Panc1 (cell line): ENCODE measurements at regions not wholly inside any gene's neighbourhood (a gene's known extent, or its start where the extent isn't known, plus 50 kb on each side); places are given as distances from the start of the nearest gene placed in this dataset.

Source experiments
- ATAC-seq: fragments of 200-7000 bp; cut with Tn5 transposase; 2 replicates; pipeline ENCODE4 v1.9.1; 2020; ENCODE audit warnings: mild to moderate bottlenecking, moderate library complexity
- BruUV-seq: library from RNA; stranded (reverse); fragments of 400-500 nt; replicated peaks from 2 replicates; lab custom pipeline; 2021; lab: Mats Ljungman, UMichigan
- CTCF ChIA-PET: fragments of 300-600 bp; sonication (Branson Sonifier 250); formaldehyde crosslinking; loops from one replicate; lab custom pipeline; 2022; ENCODE audit warnings: antibody characterized with exemption; lab: Charles Lee
- POLR2A ChIA-PET: fragments of 300-600 bp; sonication (Branson Sonifier 250); formaldehyde crosslinking; loops from one replicate; lab custom pipeline; 2022; ENCODE audit warnings: antibody characterized with exemption; lab: Charles Lee
- DNase-seq: peaks from one replicate; pipeline ENCODE4 v3.0.0-alpha.2; 2010; ENCODE audit warnings: low read depth, low spot score
- H3K27ac ChIP-seq: 2 replicates; pipeline ENCODE4 v1.5.1; 2011; ENCODE audit warnings: mild to moderate bottlenecking, low read length, inconsistent platforms
- H3K27me3 ChIP-seq: fragments of 200-500 bp; sonication (Bioruptor generic); 2 replicates; pipeline ENCODE4 v1.6.0; 2014; ENCODE audit warnings: low read length, inconsistent platforms; ENCODE audit not compliant: control insufficient read depth, insufficient read depth
- H3K36me3 ChIP-seq: fragments of 200-500 bp; sonication (Bioruptor generic); 2 replicates; pipeline ENCODE4 v1.5.1; 2014; ENCODE audit warnings: inconsistent platforms, mild to moderate bottlenecking, low read length, moderate library complexity; ENCODE audit not compliant: control insufficient read depth, insufficient read depth
- H3K4me1 ChIP-seq: 2 replicates; pipeline ENCODE4 v1.5.1; 2011; ENCODE audit warnings: inconsistent platforms, mild to moderate bottlenecking, low read length, moderate library complexity; ENCODE audit not compliant: control insufficient read depth, insufficient read depth
- H3K4me3 ChIP-seq, 2 experiments: 2 replicates each; pipeline ENCODE4 v1.5.1; 2011 to 2012; ENCODE audit warnings: low read depth in 2 of 2, low read length in 2 of 2, mild to moderate bottlenecking in 2 of 2, inconsistent platforms in 1 of 2, moderate library complexity in 1 of 2
- H3K9me3 ChIP-seq: fragments of 200-500 bp; sonication (Bioruptor generic); 2 replicates; pipeline ENCODE4 v1.5.1; 2014; ENCODE audit warnings: low read depth, mild to moderate bottlenecking, inconsistent platforms, low read length, moderate library complexity; ENCODE audit not compliant: control insufficient read depth, insufficient read depth
- POLR2AphosphoS5 ChIP-seq: IDR thresholded peaks from 2 replicates; pipeline ENCODE4 v1.6.1; 2012; ENCODE audit warnings: mild to moderate bottlenecking, low read depth, low read length, moderate library complexity
- SIN3A ChIP-seq: IDR thresholded peaks from 2 replicates; pipeline ENCODE4 v1.6.1; 2012; ENCODE audit warnings: low read depth, mild to moderate bottlenecking, low read length, moderate library complexity, borderline replicate concordance; ENCODE audit not compliant: insufficient read depth
- TCF7L2 ChIP-seq: IDR thresholded peaks from 2 replicates; pipeline ENCODE4 v1.6.1; 2011; ENCODE audit warnings: mild to moderate bottlenecking, low read depth, low read length, inconsistent platforms
- in situ Hi-C: cut with HindIII; loops from 2 replicates; pipeline ENCODE4 v1.10.0; 2016; ENCODE audit warnings: low sequenced_read_pairs, low pct_unique_long_range_greater_than_20kb
- intact Hi-C: fragments of 100-400 bp; cut with micrococcal nuclease; formaldehyde crosslinking; loops from one replicate; pipeline ENCODE4 v1.10.0; 2022; ENCODE audit not compliant: unreplicated experiment
- TF ChIP-seq, protein P1 (sequence below), 2 experiments: IDR thresholded peaks; 2 replicates each; pipeline ENCODE4 v1.6.1; 2011 to 2012; ENCODE audit warnings: low read depth in 2 of 2, control low read depth in 1 of 2, low read length in 1 of 2, mild to moderate bottlenecking in 1 of 2, moderate library complexity in 1 of 2; ENCODE audit not compliant: insufficient read depth in 1 of 2
- TF ChIP-seq, protein P2 (sequence below): fragments of 450-650 bp; IDR thresholded peaks from 2 replicates; pipeline ENCODE4 v1.5.1; 2017; ENCODE audit warnings: mild to moderate bottlenecking

DNA sequence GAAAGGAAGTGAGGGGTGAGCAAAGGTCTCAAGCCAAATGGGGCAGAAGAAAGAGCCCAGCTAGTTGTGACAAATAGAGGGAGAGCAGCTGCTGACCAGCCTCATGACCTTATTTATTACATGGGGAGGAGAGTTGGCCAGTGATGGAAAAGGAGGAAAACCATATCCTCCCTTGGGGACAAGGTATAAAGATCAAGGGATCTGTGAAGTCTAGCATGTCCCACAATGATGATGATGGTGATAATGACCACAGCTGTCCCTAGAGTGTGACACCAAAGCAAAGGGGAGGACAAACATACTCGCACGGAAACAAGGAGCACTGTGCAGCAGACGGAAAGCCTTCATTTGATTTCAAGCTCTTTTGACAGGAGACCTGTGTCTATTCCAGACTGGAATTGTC, 190.4 kb upstream of the MCHR2 start:
- H3K4me3 ChIP-seq, result no peak overlapping the region
- BruUV-seq, result no TSS peak
- H3K4me1 ChIP-seq, result no peaks in the 10 kb centered on the region
- POLR2A ChIA-PET, result no interaction called here
- no peaks in the 10 kb centered on the region for H3K27me3 ChIP-seq
- H3K9me3 ChIP-seq, result no peaks in the 10 kb centered on the region
- no peaks in the 10 kb centered on the region for H3K36me3 ChIP-seq
- TF ChIP-seq, protein P1, sequence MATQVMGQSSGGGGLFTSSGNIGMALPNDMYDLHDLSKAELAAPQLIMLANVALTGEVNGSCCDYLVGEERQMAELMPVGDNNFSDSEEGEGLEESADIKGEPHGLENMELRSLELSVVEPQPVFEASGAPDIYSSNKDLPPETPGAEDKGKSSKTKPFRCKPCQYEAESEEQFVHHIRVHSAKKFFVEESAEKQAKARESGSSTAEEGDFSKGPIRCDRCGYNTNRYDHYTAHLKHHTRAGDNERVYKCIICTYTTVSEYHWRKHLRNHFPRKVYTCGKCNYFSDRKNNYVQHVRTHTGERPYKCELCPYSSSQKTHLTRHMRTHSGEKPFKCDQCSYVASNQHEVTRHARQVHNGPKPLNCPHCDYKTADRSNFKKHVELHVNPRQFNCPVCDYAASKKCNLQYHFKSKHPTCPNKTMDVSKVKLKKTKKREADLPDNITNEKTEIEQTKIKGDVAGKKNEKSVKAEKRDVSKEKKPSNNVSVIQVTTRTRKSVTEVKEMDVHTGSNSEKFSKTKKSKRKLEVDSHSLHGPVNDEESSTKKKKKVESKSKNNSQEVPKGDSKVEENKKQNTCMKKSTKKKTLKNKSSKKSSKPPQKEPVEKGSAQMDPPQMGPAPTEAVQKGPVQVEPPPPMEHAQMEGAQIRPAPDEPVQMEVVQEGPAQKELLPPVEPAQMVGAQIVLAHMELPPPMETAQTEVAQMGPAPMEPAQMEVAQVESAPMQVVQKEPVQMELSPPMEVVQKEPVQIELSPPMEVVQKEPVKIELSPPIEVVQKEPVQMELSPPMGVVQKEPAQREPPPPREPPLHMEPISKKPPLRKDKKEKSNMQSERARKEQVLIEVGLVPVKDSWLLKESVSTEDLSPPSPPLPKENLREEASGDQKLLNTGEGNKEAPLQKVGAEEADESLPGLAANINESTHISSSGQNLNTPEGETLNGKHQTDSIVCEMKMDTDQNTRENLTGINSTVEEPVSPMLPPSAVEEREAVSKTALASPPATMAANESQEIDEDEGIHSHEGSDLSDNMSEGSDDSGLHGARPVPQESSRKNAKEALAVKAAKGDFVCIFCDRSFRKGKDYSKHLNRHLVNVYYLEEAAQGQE (IDR thresholded peaks at IDR 0.05; ENCODE audit: insufficient read depth in 1 of 2, low read depth in 2 of 2, low read length in 1 of 2), result no peak
- TF ChIP-seq SIN3A (no peak), POLR2AphosphoS5 (no peak), TCF7L2 (no peak)
- TF ChIP-seq, protein P2, sequence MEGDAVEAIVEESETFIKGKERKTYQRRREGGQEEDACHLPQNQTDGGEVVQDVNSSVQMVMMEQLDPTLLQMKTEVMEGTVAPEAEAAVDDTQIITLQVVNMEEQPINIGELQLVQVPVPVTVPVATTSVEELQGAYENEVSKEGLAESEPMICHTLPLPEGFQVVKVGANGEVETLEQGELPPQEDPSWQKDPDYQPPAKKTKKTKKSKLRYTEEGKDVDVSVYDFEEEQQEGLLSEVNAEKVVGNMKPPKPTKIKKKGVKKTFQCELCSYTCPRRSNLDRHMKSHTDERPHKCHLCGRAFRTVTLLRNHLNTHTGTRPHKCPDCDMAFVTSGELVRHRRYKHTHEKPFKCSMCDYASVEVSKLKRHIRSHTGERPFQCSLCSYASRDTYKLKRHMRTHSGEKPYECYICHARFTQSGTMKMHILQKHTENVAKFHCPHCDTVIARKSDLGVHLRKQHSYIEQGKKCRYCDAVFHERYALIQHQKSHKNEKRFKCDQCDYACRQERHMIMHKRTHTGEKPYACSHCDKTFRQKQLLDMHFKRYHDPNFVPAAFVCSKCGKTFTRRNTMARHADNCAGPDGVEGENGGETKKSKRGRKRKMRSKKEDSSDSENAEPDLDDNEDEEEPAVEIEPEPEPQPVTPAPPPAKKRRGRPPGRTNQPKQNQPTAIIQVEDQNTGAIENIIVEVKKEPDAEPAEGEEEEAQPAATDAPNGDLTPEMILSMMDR, result no peak
- DNase-seq (no peak), ATAC-seq (no peak)
- in situ Hi-C loops, result no loop called here
- intact Hi-C loops, result no loop called here
- H3K27ac ChIP-seq, result no peak overlapping the region
- CTCF ChIA-PET, result no interaction called here

DNA sequence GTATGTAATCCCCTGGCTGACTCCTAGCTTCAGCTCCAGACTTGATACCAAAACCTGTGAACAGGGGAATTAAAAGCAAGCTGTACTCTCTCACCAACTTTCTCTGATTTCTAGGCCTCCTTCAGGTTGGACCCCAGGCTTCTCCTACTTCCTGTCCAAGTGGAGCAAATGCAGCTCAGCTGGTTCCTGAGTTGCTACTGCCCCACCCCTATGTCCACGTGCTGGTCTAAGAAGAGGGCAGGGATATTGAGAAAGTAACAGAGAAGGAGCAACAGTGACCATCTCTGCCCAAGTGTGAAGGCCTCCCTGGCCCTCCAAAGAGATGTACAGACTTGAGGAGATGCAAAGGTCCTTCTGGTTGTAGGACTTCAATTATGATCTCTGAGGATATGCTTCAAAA, 188.3 kb upstream of the MCHR2 start:
- CTCF ChIA-PET, result no interaction called here
- no peaks in the 10 kb centered on the region for H3K27me3 ChIP-seq
- in situ Hi-C loops, result no loop called here
- no peak for DNase-seq
- intact Hi-C loops, result no loop called here
- TF ChIP-seq, protein P1 (IDR thresholded peaks at IDR 0.05; ENCODE audit: insufficient read depth in 1 of 2, low read depth in 2 of 2, low read length in 1 of 2), result no peak
- TF ChIP-seq TCF7L2 (no peak), SIN3A (no peak), POLR2AphosphoS5 (no peak)
- TF ChIP-seq, protein P2, result no peak
- POLR2A ChIA-PET, result no interaction called here
- H3K4me1 ChIP-seq, result no peaks in the 10 kb centered on the region
- no TSS peak for BruUV-seq
- H3K27ac ChIP-seq, result no peak overlapping the region
- ATAC-seq, result no peak
- no peaks in the 10 kb centered on the region for H3K9me3 ChIP-seq
- H3K36me3 ChIP-seq, result no peaks in the 10 kb centered on the region
- no peak overlapping the region for H3K4me3 ChIP-seq
